Left lung (tissue), 4 donors: ENCODE measurements at regions not wholly inside any gene's neighbourhood (a gene's known extent, or its start where the extent isn't known, plus 50 kb on each side); places are given as distances from the start of the nearest gene placed in this dataset.

Experiments
- ATAC-seq: fragments of 200-7000 bp; cut with Tn5 transposase; one replicate; pipeline ENCODE4 v1.9.1; 2020; ENCODE audit warnings: moderate library complexity
- DNase-seq, 4 donors: peaks; one replicate each; pipeline ENCODE4 v3.0.0-alpha.2; 2013 to 2020
- H3K27ac ChIP-seq, 2 donors: fragments of 200-600 bp; sonication (generic) in 1 of 2; one replicate each; pipeline versions ENCODE4 v1.5.0 to v1.8.0; 2020 to 2021
- H3K27me3 ChIP-seq, 2 donors: fragments of 200-600 bp; sonication (generic) in 1 of 2; one replicate each; pipeline versions ENCODE4 v1.5.0 to v1.8.0; 2020 to 2021
- H3K36me3 ChIP-seq, 2 donors: fragments of 200-600 bp; sonication (generic) in 1 of 2; one replicate each; pipeline versions ENCODE4 v1.5.0 to v1.8.0; 2020 to 2021
- H3K4me1 ChIP-seq, 2 donors: fragments of 200-600 bp; one replicate each; pipeline ENCODE4 v1.8.0; 2021
- H3K4me3 ChIP-seq, 2 donors: fragments of 200-600 bp; sonication (generic) in 1 of 2; one replicate each; pipeline versions ENCODE4 v1.5.0 to v1.8.0; 2020 to 2021; ENCODE audit warnings: mild to moderate bottlenecking in 1 of 2
- H3K9me3 ChIP-seq, 2 donors: fragments of 200-600 bp; sonication (generic) in 1 of 2; one replicate each; pipeline versions ENCODE4 v1.5.0 to v1.8.0; 2020 to 2021
- CTCF ChIP-seq, 2 donors: fragments of 200-600 bp; sonication (generic) in 1 of 2; IDR thresholded peaks; one replicate each; pipeline versions ENCODE4 v1.5.0 to v1.8.0; 2021; ENCODE audit warnings: antibody characterized with exemption in 2 of 2
- intact Hi-C, 2 donors: fragments of 100-400 bp; cut with DNase I; formaldehyde crosslinking; loops; one replicate each; pipeline versions ENCODE4 v1.11.2 to v1.14.2; 2022
- donor health status: DM: no; HTN: yes; CAD: no.
- donor health status: DM: no; HTN: no; CAD: no.

- ATAC-seq (no peak), DNase-seq (no peak)
- no peak overlapping the region for H3K27ac ChIP-seq
- intact Hi-C loops, result no loop called here
- TF ChIP-seq CTCF (IDR thresholded peaks at IDR 0.05), result no peak
- H3K4me1 ChIP-seq, result no peaks in the 10 kb centered on the region
- H3K36me3 ChIP-seq, result no peaks in the 10 kb centered on the region
- H3K4me3 ChIP-seq, result no peak overlapping the region
- no peaks in the 10 kb centered on the region for H3K9me3 ChIP-seq
- H3K27me3 ChIP-seq, result no peaks in the 10 kb centered on the region
These were observed 257.9 kb downstream of the SOX9 start for GRCh38 chr17:72378414-72379390.

GRCh38 chr17:72379516-72379915 lies 258.7 kb downstream of the SOX9 start:
- intact Hi-C loops, result no loop called here
- no peak for TF ChIP-seq CTCF (IDR thresholded peaks at IDR 0.05)
- no peaks in the 10 kb centered on the region for H3K4me1 ChIP-seq

GRCh38 chr17:72380120-72380519 lies 259.3 kb downstream of the SOX9 start:
- no peaks in the 10 kb centered on the region for H3K4me1 ChIP-seq
- no peaks in the 10 kb centered on the region for H3K36me3 ChIP-seq
- H3K27me3 ChIP-seq, result no peaks in the 10 kb centered on the region
- TF ChIP-seq CTCF (IDR thresholded peaks at IDR 0.05), result no peak
- no peaks in the 10 kb centered on the region for H3K9me3 ChIP-seq
- DNase-seq, result no peak
- H3K4me3 ChIP-seq, result no peak overlapping the region
- intact Hi-C loops, result no loop called here
- no peak overlapping the region for H3K27ac ChIP-seq
- no peak for ATAC-seq

More at GRCh38 chr17:72379516-72379915, 258.7 kb downstream of the SOX9 start:
- Histone ChIP-seq H3K9me3 (no peaks in the 10 kb centered on the region), H3K4me3 (no peak overlapping the region), H3K36me3 (no peaks in the 10 kb centered on the region), H3K27me3 (no peaks in the 10 kb centered on the region), H3K27ac (no peak overlapping the region)
- ATAC-seq (no peak), DNase-seq (no peak)

GRCh38 chr17:72380737-72381136 lies 259.9 kb downstream of the SOX9 start:
- no peak overlapping the region for H3K27ac ChIP-seq
- intact Hi-C loops, result no loop called here
- TF ChIP-seq CTCF (IDR thresholded peaks at IDR 0.05), result no peak
- no peaks in the 10 kb centered on the region for H3K9me3 ChIP-seq
- no peaks in the 10 kb centered on the region for H3K27me3 ChIP-seq
- H3K4me3 ChIP-seq, result no peak overlapping the region
- no peaks in the 10 kb centered on the region for H3K36me3 ChIP-seq
- ATAC-seq, result no peak
- DNase-seq, result no peak
- H3K4me1 ChIP-seq, result no peaks in the 10 kb centered on the region

GRCh38 chr17:72381597-72382397 lies 261.0 kb downstream of the SOX9 start:
- H3K27me3 ChIP-seq, result no peaks in the 10 kb centered on the region
- no peaks in the 10 kb centered on the region for H3K4me1 ChIP-seq
- H3K4me3 ChIP-seq, result no peak overlapping the region
- H3K9me3 ChIP-seq, result no peaks in the 10 kb centered on the region
- intact Hi-C loops, result no loop called here
- DNase-seq, result no peak
- no peaks in the 10 kb centered on the region for H3K36me3 ChIP-seq
- ATAC-seq, result no peak
- TF ChIP-seq CTCF (IDR thresholded peaks at IDR 0.05), result no peak
- no peak overlapping the region for H3K27ac ChIP-seq
